NCI-H510A (cell line): ENCODE measurements at regions not wholly inside any gene's neighbourhood (a gene's known extent, or its start where the extent isn't known, plus 50 kb on each side); places are given as distances from the start of the nearest gene placed in this dataset.
A peak's percentile ranks its signal among the peaks of the same experiment; 100 is the strongest.
"Not testable (repeated sequence)": the region's sequence is repeated elsewhere in the genome, so short reads cannot be mapped to it uniquely, and the experiment has no call there.

ENCODE experiments used
- DNase-seq: peaks from one replicate; lab custom pipeline; 2025; lab: John Stamatoyannopoulos, UW

- DNase-seq: not testable (repeated sequence)
Measured at GRCh38 chr11:33527738-33528137, 172.9 kb downstream of the C11orf91 start.

DNA sequence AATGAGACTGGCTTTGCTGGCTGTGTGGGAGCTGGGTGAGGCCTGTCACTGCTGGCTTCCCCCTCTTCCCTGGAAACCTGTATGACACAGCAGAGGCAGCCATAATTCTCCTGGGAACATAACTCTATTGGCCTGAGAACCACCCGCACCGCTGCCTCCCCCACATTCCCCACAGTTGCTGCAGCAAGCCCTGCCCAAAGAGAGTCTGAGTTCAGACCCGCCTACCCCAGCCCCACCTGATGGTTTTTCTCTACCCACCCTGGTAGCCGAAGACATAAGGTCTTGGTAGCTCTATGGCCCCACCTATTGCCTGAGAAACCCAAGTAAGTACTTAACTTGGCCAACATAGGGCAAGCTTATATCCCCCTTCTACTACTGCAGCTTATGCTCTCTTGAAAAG lies 174.8 kb downstream of the C11orf91 start:
- DNase-seq: no peak

DNA sequence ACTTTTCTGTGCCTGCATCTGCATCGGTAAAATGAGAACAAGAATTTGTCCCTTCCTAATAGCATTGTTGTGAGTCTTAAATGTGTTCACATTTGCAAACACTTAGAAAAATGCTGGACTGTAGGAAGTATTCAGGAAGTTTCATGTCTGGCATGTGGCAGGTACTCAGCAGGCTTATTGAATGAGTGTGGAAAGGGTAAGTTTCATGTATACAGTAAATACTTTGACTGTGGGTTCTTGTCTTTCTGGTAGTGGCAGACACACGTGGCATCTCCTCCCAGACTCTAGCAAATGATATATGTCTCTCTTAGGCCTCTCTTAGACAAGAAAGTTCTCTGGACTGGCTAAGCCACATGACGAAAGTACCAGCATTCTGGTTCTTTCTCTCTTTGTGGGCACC lies 179.2 kb downstream of the C11orf91 start:
- DNase-seq: no peak

GRCh38 chr11:33520112-33520511 lies 180.5 kb downstream of the C11orf91 start:
- DNase-seq: no peak

- DNase-seq: no peak
Measured at GRCh38 chr11:33515347-33515746, 185.3 kb downstream of the C11orf91 start.

DNA sequence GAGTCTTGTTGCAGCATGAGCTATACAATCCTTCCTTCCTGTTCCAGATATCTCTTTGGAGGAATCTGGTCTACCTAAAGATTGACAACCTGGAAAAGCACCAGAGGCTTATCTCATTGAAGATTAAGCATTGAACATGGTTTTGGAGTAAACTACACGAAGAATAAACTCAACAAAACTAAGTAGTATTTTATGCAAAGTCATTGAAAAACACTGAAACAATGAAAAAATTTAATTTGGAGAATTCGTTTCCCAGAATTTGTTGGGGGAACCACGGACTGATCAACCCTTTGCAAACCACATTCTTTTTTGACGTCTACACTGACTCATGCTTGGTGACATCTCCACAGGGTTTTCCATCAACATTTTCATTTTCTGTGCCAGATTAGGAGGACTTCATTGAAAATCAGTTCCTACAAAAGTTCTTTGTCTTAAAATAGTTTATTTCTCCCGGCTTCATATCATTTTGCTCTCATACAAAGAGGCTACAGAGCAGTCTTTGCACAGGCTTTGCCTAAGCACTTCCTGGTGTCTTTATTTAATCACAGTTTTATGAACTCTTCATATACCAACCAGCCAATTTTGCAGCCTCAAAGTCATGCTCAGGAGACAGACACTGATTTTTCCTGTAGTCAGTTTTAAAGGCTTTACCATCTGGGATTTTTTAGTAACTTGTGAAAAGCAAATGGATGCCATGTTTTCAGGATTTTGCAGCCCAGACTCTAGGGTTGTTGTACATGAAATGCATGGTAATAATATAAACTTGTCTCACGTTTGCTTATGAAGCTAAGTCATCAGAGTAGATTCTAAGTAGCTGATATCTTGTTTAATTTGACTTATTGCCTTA lies 186.3 kb downstream of the C11orf91 start:
- DNase-seq: no peak

DNA sequence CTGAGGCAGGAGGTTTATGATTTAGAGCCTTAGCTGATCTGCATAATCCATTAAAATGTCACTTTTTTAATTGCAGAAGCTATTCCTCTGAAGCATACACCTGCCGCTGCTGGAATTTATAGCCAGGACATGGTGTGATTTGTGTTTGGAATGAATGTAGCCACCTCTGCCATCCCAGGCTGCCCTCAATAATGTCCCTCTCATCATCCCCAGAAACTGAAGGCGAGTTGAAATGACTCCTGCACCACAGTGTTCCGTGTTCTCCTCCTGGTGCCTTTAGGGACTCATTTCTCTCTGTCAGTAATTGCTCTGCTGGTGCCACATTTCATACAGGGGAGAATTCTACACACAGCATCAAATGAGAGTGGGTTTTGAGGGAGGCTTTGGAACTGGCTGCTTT lies 191.0 kb downstream of the C11orf91 start:
- DNase-seq: no peak

- DNase-seq: no peak
Measured at GRCh38 chr11:33507967-33508366, 192.7 kb downstream of the C11orf91 start.

GRCh38 chr11:33507356-33507755 lies 193.3 kb downstream of the C11orf91 start:
- DNase-seq: no peak

GRCh38 chr11:33505093-33505492 lies 195.5 kb downstream of the C11orf91 start:
- DNase-seq: no peak

DNA sequence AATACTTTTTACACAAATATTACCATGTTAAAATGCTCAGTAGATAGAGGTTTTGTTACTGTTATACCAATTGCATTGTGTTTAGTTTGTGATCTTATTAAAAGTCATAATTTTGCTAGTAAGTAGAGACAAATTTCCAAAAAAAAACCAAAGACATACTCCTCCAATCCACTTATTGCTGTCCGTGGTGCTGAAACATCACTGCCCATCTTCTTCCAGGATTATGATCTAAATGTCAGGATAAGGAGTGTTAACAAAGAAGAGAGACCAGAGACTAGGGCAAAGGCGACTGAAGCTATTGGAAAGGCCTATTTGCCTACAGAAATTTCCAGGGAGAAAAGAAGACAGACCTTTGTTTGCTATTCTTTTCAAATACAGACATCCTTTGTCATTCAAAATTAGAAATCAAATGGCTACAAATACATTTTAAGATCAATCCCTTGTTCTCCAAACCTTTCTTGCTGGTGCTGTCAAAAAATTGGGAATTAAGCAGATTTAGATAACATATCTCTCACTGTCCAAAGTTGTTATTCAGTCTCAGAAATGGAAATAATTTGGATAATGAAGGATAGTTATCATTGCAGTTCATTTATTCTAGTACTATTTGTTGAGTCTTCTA lies 199.7 kb downstream of the C11orf91 start:
- no peak for DNase-seq

- DNase-seq: no peak
Measured at GRCh38 chr11:33500332-33500731, 200.3 kb downstream of the C11orf91 start.

- DNase-seq: no peak
Measured at GRCh38 chr11:33492596-33492995, 208.0 kb downstream of the C11orf91 start.

GRCh38 chr11:33490842-33491370 lies 209.7 kb downstream of the C11orf91 start:
- no peak for DNase-seq

DNA sequence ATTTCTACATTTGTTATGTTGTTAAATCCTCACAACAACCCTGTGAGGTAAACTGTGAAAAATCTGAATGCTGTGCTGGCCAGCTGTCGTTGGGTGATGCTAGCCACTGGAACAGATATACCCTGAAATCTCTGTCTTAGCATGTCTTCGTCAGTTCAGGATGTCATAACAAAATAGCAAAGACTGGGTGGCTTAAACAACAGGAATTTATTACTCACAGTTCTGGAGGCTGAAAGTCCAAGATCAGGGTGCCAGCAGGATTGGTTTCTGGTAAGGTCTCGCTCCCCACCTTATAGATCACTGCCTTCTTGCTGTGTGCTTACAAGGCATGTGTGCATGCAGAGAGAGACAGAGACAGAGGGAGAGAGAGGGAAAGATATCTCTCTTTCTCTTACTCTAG lies 211.7 kb downstream of the C11orf91 start:
- DNase-seq: no peak

- DNase-seq: no peak
Measured at GRCh38 chr11:33480626-33481025, 220.0 kb downstream of the C11orf91 start.

GRCh38 chr11:33479231-33479630 lies 221.4 kb downstream of the C11orf91 start:
- DNase-seq: no peak

- DNase-seq: peak; percentile 7
Measured at GRCh38 chr11:33478111-33478573, 221.0 kb downstream of the HIPK3 start.

DNA sequence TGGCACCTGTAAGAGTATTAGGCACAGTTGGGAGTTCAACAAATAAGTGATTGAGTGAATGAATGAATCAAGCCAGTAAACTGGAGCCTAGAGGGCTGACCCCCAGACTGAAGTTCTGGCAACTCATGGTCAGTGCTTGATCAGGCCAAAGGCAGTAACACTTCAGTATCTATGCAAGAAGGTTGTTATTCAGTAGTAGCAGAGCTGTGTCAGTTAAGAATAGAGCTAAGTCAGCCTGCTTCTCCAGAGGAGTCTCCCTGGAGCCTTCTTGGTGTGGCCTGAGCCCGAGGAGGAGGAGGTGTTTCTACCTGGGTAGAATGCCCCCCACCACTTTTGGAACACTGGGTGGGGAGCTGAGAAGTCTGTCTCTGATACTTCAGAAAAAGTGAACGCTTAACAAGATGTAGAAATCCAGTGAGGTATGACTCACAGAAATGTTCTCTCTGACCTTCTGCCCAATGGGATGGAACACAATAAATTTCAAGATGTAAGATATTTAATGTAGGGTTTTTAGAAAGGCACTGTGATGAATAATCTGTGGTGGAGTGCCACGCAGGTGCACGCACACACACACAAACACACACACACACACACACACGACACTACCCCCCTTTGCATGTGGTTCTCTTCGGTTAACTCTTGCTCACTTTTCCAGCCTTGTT lies 219.9 kb downstream of the HIPK3 start:
- no peak for DNase-seq

DNA sequence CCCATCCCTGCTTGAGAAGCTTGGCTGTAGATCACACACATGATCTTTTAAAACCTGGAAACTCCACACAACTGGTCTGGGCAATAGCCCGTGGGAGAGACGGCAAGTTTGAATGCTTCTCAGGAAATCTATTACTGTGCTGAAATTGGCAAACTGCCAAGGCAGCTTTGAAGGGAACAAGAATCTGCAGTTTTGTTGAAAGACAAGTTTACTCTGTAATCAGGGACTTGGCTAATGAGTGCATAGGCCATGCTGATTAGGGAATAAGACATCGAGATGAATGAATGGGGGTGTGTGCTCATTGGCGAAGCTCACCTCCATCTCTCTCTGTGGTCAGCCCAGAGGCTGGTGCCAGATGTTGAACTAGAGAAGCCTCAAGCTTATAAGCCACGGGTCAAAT lies 218.8 kb downstream of the HIPK3 start:
- DNase-seq: no peak

- no peak for DNase-seq
Measured at GRCh38 chr11:33474866-33475265, 217.7 kb downstream of the HIPK3 start.

DNA sequence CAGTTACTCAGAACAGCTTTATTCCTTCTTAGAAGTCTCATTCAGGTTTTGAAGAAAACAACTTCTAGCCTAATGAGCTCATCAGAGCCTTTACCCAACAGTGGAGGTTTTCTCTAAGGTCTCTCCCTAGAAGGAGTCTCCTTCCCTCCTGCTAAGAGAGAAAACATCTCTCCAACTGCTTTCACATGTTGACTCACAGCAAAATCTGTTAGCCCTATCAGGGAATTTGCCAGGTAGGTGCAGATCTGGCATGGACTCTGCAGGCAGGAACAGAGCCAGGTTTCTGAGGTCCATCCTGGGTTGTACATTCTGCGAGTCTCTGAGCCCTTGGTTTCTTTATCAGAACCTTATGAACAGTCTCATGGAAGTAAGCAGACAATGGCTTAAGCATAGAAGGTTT lies 214.4 kb downstream of the HIPK3 start:
- DNase-seq: no peak

GRCh38 chr11:33467966-33468365 lies 210.8 kb downstream of the HIPK3 start:
- DNase-seq: no peak
